ENCODE measurements at regions not wholly inside any gene's neighbourhood (a gene's known extent, or its start where the extent isn't known, plus 50 kb on each side); places are given as distances from the start of the nearest gene placed in this dataset.

- Histone ChIP-seq H3K36me3 (no peaks in the 10 kb centered on the region), H3K27me3 (ENCODE audit: insufficient read depth, low read depth, severe bottlenecking) (no peaks in the 10 kb centered on the region), H3K9me3 (ENCODE audit: severe bottlenecking) (peaks cover 2% of the 10 kb centered on the region), H3K27ac (no peak overlapping the region), H3K4me3 (ENCODE audit: low read depth, low read length) (no peak overlapping the region)
- no peak for TF ChIP-seq CTCF (IDR thresholded peaks at IDR 0.05; ENCODE audit: low read depth, low read length)
- DNase-seq: no peak
Measured at GRCh38 chr1:106621853-106622252, 434.6 kb upstream of the PRMT6 start.

- no peak for TF ChIP-seq CTCF (IDR thresholded peaks at IDR 0.05; ENCODE audit: low read depth, low read length)
- Histone ChIP-seq H3K27ac (no peak overlapping the region), H3K4me3 (ENCODE audit: low read depth, low read length) (no peak overlapping the region), H3K9me3 (ENCODE audit: severe bottlenecking) (no peaks in the 10 kb centered on the region), H3K36me3 (no peaks in the 10 kb centered on the region), H3K27me3 (ENCODE audit: insufficient read depth, low read depth, severe bottlenecking) (no peaks in the 10 kb centered on the region)
- DNase-seq: no peak
Measured at GRCh38 chr1:106637566-106637965, 418.9 kb upstream of the PRMT6 start.

GRCh38 chr1:106646261-106646784 lies 410.2 kb upstream of the PRMT6 start:
- no peak overlapping the region for H3K4me3 ChIP-seq (ENCODE audit: low read depth, low read length)
- H3K27ac ChIP-seq: no peak overlapping the region
- H3K9me3 ChIP-seq (ENCODE audit: severe bottlenecking): no peaks in the 10 kb centered on the region
- no peak for DNase-seq
- H3K36me3 ChIP-seq: no peaks in the 10 kb centered on the region
- TF ChIP-seq CTCF (IDR thresholded peaks at IDR 0.05; ENCODE audit: low read depth, low read length): no peak
- no peaks in the 10 kb centered on the region for H3K27me3 ChIP-seq (ENCODE audit: insufficient read depth, low read depth, severe bottlenecking)

- no peak for DNase-seq
- no peak for TF ChIP-seq CTCF (IDR thresholded peaks at IDR 0.05; ENCODE audit: low read depth, low read length)
- Histone ChIP-seq H3K27ac (no peak overlapping the region), H3K9me3 (ENCODE audit: severe bottlenecking) (no peaks in the 10 kb centered on the region), H3K27me3 (ENCODE audit: insufficient read depth, low read depth, severe bottlenecking) (no peaks in the 10 kb centered on the region), H3K4me3 (ENCODE audit: low read depth, low read length) (no peak overlapping the region), H3K36me3 (no peaks in the 10 kb centered on the region)
Measured at GRCh38 chr1:106646816-106647215, 409.7 kb upstream of the PRMT6 start.

GRCh38 chr1:106651028-106651762 lies 405.3 kb upstream of the PRMT6 start:
- H3K36me3 ChIP-seq: no peaks in the 10 kb centered on the region
- DNase-seq: no peak
- no peak overlapping the region for H3K27ac ChIP-seq
- H3K9me3 ChIP-seq (ENCODE audit: severe bottlenecking): no peaks in the 10 kb centered on the region
- H3K27me3 ChIP-seq (ENCODE audit: insufficient read depth, low read depth, severe bottlenecking): no peaks in the 10 kb centered on the region
- no peak for TF ChIP-seq CTCF (IDR thresholded peaks at IDR 0.05; ENCODE audit: low read depth, low read length)
- no peak overlapping the region for H3K4me3 ChIP-seq (ENCODE audit: low read depth, low read length)

Measured in WERI-Rb-1 (cell line).